Esophagus muscularis mucosa (tissue), 4 donors: ENCODE measurements at regions not wholly inside any gene's neighbourhood (a gene's known extent, or its start where the extent isn't known, plus 50 kb on each side); places are given as distances from the start of the nearest gene placed in this dataset.

Experiments used
- DNase-seq: peaks from one replicate; pipeline ENCODE4 v3.0.0-alpha.2; 2017; ENCODE audit errors: extremely low spot score
- H3K27ac ChIP-seq, 4 donors: fragments of 200-600 bp; sonication (generic); replicated peaks in 1 of 4; 1 replicate in 3 of 4; 2 replicates in 1 of 4; pipeline ENCODE4 v1.5.1; 2016 to 2019; ENCODE audit warnings: mild to moderate bottlenecking in 1 of 4
- H3K27me3 ChIP-seq, 4 donors: fragments of 200-600 bp; sonication (generic); one replicate each; pipeline versions ENCODE4 v1.5.1 to v1.6.0; 2016 to 2019
- H3K36me3 ChIP-seq, 4 donors: fragments of 200-600 bp; sonication (generic); one replicate each; pipeline ENCODE4 v1.5.1; 2016 to 2019
- H3K4me1 ChIP-seq, 4 donors: fragments of 200-600 bp; sonication (generic); one replicate each; pipeline ENCODE4 v1.5.1; 2016 to 2019
- H3K4me3 ChIP-seq, 4 donors: fragments of 200-600 bp; sonication (generic); 1 replicate in 2 of 4; 2 replicates in 2 of 4; pipeline ENCODE4 v1.5.1; 2016 to 2019; ENCODE audit warnings: mild to moderate bottlenecking in 4 of 4, moderate library complexity in 1 of 4
- H3K9me3 ChIP-seq, 4 donors: fragments of 200-600 bp; sonication (generic); 1 replicate in 3 of 4; 2 replicates in 1 of 4; pipeline ENCODE4 v1.5.1; 2016 to 2019
- EP300 ChIP-seq: sonication (generic); formaldehyde crosslinking; IDR thresholded peaks from one replicate; pipeline ENCODE4 v1.6.1; 2017; ENCODE audit warnings: antibody characterized with exemption
- POLR2A ChIP-seq: fragments of 450-650 bp; IDR thresholded peaks from one replicate; pipeline ENCODE4 v1.6.1; 2017; ENCODE audit warnings: antibody characterized with exemption, moderate library complexity, mild to moderate bottlenecking, low read depth
- POLR2AphosphoS5 ChIP-seq, 2 donors: sonication (generic); formaldehyde crosslinking; IDR thresholded peaks; one replicate each; pipeline ENCODE4 v1.6.1; 2017; ENCODE audit warnings: antibody characterized with exemption in 2 of 2
- WGBS: methylation state at CpG from one replicate; pipeline ENCODE4 v1.1.5; 2018; 5-methylcytosine and 5-hydroxymethylcytosine counted together
- intact Hi-C: fragments of 100-400 bp; cut with DNase I; formaldehyde crosslinking; loops from one replicate; pipeline ENCODE4 v1.15.1; 2023
- TF ChIP-seq, protein P1 (sequence below), 3 experiments: fragments of 200-600 bp in 2 of 3; fragments of 450-650 bp in 1 of 3; sonication (generic) in 2 of 3; IDR thresholded peaks; one replicate each; pipeline ENCODE4 v1.5.1; 2017 to 2019; ENCODE audit warnings: antibody characterized with exemption in 3 of 3, mild to moderate bottlenecking in 2 of 3, moderate library complexity in 1 of 3

DNA sequence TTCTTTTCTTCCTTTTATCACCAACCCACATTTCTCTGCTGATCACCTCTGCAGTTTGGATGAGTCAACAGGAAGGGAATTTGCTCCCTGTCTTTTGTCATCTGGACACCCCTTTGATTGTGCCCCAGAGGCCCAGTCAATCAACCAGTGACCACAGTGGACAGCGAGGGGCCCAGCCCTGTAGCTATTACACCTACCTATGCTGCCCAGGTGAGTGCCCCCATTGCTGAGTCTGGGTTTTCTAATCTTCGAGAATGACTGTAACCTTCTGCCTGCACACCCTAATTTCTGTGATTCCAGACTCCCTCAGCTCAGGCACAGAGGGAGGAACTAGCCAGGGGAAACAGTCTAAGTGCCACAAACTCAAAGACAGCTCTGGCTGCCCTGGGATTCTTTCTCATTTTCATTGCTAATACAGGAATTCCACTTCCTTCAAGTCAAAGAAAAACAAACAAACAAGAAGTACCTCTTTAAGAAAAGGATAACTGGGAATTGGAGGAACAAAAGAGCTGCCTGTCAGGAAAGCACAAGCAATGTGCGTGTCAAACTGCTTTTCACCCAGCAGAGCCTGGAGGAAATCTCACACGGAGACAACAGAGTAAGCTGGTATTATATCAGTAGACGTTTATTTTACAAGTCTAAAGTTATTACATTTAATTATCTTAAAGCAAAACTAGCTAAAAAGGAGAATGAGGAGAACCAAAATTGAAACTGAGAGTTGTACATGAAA is 311.1 kb downstream of the AJAP1 start:
- peaks cover 0 to 63% (median 0%) of the 10 kb centered on the region in 4 donors for H3K27me3 ChIP-seq
- TF ChIP-seq POLR2AphosphoS5 (IDR thresholded peaks at IDR 0.05): no peak
- TF ChIP-seq EP300: no peak
- TF ChIP-seq, protein P1, sequence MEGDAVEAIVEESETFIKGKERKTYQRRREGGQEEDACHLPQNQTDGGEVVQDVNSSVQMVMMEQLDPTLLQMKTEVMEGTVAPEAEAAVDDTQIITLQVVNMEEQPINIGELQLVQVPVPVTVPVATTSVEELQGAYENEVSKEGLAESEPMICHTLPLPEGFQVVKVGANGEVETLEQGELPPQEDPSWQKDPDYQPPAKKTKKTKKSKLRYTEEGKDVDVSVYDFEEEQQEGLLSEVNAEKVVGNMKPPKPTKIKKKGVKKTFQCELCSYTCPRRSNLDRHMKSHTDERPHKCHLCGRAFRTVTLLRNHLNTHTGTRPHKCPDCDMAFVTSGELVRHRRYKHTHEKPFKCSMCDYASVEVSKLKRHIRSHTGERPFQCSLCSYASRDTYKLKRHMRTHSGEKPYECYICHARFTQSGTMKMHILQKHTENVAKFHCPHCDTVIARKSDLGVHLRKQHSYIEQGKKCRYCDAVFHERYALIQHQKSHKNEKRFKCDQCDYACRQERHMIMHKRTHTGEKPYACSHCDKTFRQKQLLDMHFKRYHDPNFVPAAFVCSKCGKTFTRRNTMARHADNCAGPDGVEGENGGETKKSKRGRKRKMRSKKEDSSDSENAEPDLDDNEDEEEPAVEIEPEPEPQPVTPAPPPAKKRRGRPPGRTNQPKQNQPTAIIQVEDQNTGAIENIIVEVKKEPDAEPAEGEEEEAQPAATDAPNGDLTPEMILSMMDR (IDR thresholded peaks at IDR 0.05): no peak
- TF ChIP-seq POLR2A: no peak
- no peak for DNase-seq
- no peaks in the 10 kb centered on the region for H3K36me3 ChIP-seq
- 19% methylated on average over 5 of the region's 5 CpGs for WGBS
- H3K27ac ChIP-seq: no peak overlapping the region
- H3K4me1 ChIP-seq: no peaks in the 10 kb centered on the region
- H3K4me3 ChIP-seq: no peak overlapping the region
- H3K9me3 ChIP-seq: no peaks in the 10 kb centered on the region
- intact Hi-C loops: no loop called here

DNA sequence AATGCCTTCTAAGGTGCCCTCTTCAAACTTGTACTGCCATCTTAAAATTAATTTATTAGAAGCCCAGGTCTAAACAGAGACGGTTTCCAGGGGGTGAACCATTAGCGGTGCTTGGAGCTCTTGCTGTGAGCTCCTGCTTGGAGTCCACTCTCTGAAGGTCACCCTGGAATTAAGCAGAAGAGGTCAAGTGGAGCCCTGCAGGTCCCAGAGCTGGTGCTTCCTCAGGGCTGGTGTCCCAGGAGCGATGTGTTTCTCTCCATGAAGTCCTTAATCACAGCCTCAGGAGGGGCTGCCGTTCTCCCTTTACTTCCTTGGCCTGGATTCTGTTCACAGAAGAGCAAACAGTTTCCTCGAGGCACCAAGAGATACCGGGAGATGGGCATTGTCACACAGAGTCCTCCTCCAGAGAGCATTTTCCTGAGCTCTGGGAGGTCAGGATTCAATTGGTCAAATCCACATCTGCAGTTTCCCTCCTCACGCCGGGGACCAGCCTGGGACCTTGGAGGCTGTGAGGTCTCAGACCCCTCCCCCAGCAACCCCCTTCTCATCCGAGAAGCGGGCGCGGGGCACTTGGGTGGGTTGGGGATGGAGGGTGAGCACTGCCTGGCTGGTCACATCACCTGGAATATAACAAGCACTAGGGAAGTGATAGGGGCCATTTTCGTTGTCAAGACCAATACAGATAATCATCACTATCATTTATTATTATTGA is 310.4 kb downstream of the AJAP1 start:
- Histone ChIP-seq H3K27me3 (peaks cover 0 to 69% (median 0%) of the 10 kb centered on the region in 4 donors), H3K27ac (no peak overlapping the region), H3K4me1 (no peaks in the 10 kb centered on the region), H3K36me3 (no peaks in the 10 kb centered on the region), H3K4me3 (no peak overlapping the region), H3K9me3 (no peaks in the 10 kb centered on the region)
- intact Hi-C loops: no loop called here
- DNase-seq: no peak
- no peak for TF ChIP-seq EP300
- TF ChIP-seq, protein P1 (IDR thresholded peaks at IDR 0.05): no peak
- TF ChIP-seq POLR2AphosphoS5 (IDR thresholded peaks at IDR 0.05): no peak
- TF ChIP-seq POLR2A: no peak
- 79% methylated on average over 10 of the region's 13 CpGs for WGBS

DNA sequence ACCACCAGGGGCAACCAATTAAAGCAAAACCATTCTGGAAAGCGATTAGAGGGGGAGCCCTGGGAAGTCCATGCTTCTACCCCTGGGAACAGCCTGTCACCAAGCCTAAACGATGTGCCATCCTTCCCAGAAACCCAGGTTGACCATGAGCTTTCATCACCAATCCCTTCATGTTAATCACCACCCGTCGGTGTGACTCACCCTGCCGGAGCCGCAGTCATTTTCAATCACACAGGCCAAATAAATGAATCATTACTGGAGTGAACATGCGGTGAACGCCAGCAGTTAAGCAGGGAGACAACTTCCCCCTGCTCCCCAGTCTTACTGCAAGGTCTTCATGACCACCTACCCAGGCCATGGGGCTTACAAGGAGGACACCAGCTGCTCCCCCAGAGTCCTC is 308.8 kb downstream of the AJAP1 start:
- DNase-seq: no peak
- H3K36me3 ChIP-seq: no peaks in the 10 kb centered on the region
- peaks cover 0 to 72% (median 0%) of the 10 kb centered on the region in 4 donors for H3K27me3 ChIP-seq
- TF ChIP-seq, protein P1 (IDR thresholded peaks at IDR 0.05): no peak
- TF ChIP-seq POLR2A (no peak), EP300 (no peak), POLR2AphosphoS5 (IDR thresholded peaks at IDR 0.05) (no peak)
- no peaks in the 10 kb centered on the region for H3K4me1 ChIP-seq
- H3K27ac ChIP-seq: no peak overlapping the region
- intact Hi-C loops: no loop called here
- no peaks in the 10 kb centered on the region for H3K9me3 ChIP-seq
- no peak overlapping the region for H3K4me3 ChIP-seq
- WGBS: 74% methylated on average over 8 of the region's 8 CpGs

DNA sequence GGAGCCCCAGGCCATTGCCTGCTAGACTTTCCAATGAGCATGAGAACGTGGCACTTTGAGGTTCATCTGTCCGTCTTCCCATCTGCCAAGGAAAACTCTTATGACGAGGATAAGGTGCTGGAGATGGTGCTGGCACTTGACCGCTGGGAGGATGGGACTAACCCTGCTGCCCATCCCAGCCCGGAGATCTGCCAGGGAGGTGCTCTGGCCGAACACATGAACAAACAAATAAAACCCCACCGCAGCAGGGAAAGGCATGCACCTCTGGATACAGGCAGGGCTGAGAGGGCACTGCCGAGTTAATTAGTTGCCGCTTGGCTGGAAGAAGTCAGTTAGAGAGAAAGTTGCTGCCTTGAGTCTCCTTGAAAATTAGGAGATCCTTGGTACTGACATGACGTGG is 308.4 kb downstream of the AJAP1 start:
- no peaks in the 10 kb centered on the region for H3K4me1 ChIP-seq
- DNase-seq: no peak
- 85% methylated on average over 7 of the region's 10 CpGs for WGBS
- no peak overlapping the region for H3K27ac ChIP-seq
- peaks cover 0 to 68% (median 0%) of the 10 kb centered on the region in 4 donors for H3K27me3 ChIP-seq
- H3K4me3 ChIP-seq: no peak overlapping the region
- H3K9me3 ChIP-seq: no peaks in the 10 kb centered on the region
- H3K36me3 ChIP-seq: no peaks in the 10 kb centered on the region
- no peak for TF ChIP-seq EP300
- TF ChIP-seq, protein P1 (IDR thresholded peaks at IDR 0.05): no peak
- TF ChIP-seq POLR2AphosphoS5 (IDR thresholded peaks at IDR 0.05): no peak
- no peak for TF ChIP-seq POLR2A
- intact Hi-C loops: no loop called here
